Neural cell (in vitro differentiated cells): ENCODE measurements at regions not wholly inside any gene's neighbourhood (a gene's known extent, or its start where the extent isn't known, plus 50 kb on each side); places are given as distances from the start of the nearest gene placed in this dataset.

Experiments used
- H2AFZ ChIP-seq: fragments of 200-600, 300-800 bp; sonication (generic), shearing (Covaris generic); 2 replicates; pipeline ENCODE4 v1.6.0; 2014; ENCODE audit warnings: low read depth, mild to moderate bottlenecking, antibody characterized with exemption, low read length, moderate library complexity
- H3F3A ChIP-seq: fragments of 200-600 bp; shearing (Covaris generic); 2 replicates; pipeline ENCODE4 v1.6.1; 2016; ENCODE audit warnings: mild to moderate bottlenecking, moderate library complexity, mixed read lengths, antibody characterized with exemption, low read length; ENCODE audit not compliant: insufficient read depth, poor library complexity, severe bottlenecking
- H3K27ac ChIP-seq: fragments of 200-600, 300-800 bp; sonication (generic), shearing (Covaris generic); 2 replicates; pipeline ENCODE4 v1.5.1; 2014; ENCODE audit warnings: mild to moderate bottlenecking, low read length, moderate library complexity
- H3K27me3 ChIP-seq: fragments of 300-800, 200-600 bp; sonication (generic), shearing (Covaris generic); 2 replicates; pipeline ENCODE4 v1.6.0; 2014; ENCODE audit warnings: mild to moderate bottlenecking, low read depth, low read length, moderate library complexity; ENCODE audit not compliant: insufficient read depth
- H3K36me3 ChIP-seq: fragments of 300-800, 200-600 bp; sonication (generic), shearing (Covaris generic); 2 replicates; pipeline ENCODE4 v1.5.1; 2014; ENCODE audit warnings: mild to moderate bottlenecking, antibody characterized with exemption, low read length, moderate library complexity; ENCODE audit not compliant: insufficient read depth
- H3K4me2 ChIP-seq: fragments of 300-800, 200-600 bp; sonication (generic), shearing (Covaris generic); 2 replicates; pipeline ENCODE4 v1.6.0; 2014; ENCODE audit warnings: mild to moderate bottlenecking, low read length
- H3K4me3 ChIP-seq: fragments of 300-800, 200-600 bp; sonication (generic), shearing (Covaris generic); 2 replicates; pipeline ENCODE4 v1.5.1; 2014; ENCODE audit warnings: mild to moderate bottlenecking, low read length, moderate library complexity
- H3K79me2 ChIP-seq: fragments of 200-600 bp; shearing (Covaris generic); replicated peaks from 2 replicates; pipeline ENCODE4 v1.6.0; 2014; ENCODE audit warnings: mild to moderate bottlenecking, low read length, moderate library complexity; ENCODE audit not compliant: insufficient read depth
- H3K9ac ChIP-seq: fragments of 300-800, 200-600 bp; sonication (generic), shearing (Covaris generic); 2 replicates; pipeline ENCODE4 v1.6.1; 2016; ENCODE audit warnings: mild to moderate bottlenecking, low read length, mixed read lengths
- H3K9me2 ChIP-seq: fragments of 200-600 bp; shearing (Covaris generic); 2 replicates; pipeline ENCODE4 v1.6.1; 2016; ENCODE audit warnings: mild to moderate bottlenecking, low read length, mixed read lengths; ENCODE audit not compliant: insufficient read depth
- H3K9me3 ChIP-seq: fragments of 200-600, 300-800 bp; sonication (generic), shearing (Covaris generic); 2 replicates; pipeline ENCODE4 v1.6.1; 2016; ENCODE audit warnings: mild to moderate bottlenecking, mixed run types, low read length, moderate library complexity, mixed read lengths
- H4K20me1 ChIP-seq: fragments of 200-600 bp; shearing (Covaris generic); 2 replicates; pipeline ENCODE4 v1.6.1; 2016; ENCODE audit warnings: mild to moderate bottlenecking, mixed run types; ENCODE audit not compliant: insufficient read depth
- EP300 ChIP-seq: fragments of 450-650 bp; conservative IDR thresholded peaks from 2 replicates; pipeline ENCODE4 v1.6.1; 2014; ENCODE audit warnings: antibody characterized with exemption, mild to moderate bottlenecking, moderate library complexity; ENCODE audit not compliant: poor library complexity, severe bottlenecking
- EZH2 ChIP-seq: fragments of 200-600, 300-800 bp; shearing (Covaris generic), sonication (generic); IDR thresholded peaks from 2 replicates; pipeline ENCODE4 v1.6.1; 2014; ENCODE audit warnings: antibody characterized with exemption, low read length, borderline replicate concordance, mild to moderate bottlenecking; ENCODE audit not compliant: insufficient read depth, poor library complexity, severe bottlenecking
- MXI1 ChIP-seq: fragments of 450-650 bp; conservative IDR thresholded peaks from 2 replicates; pipeline ENCODE4 v1.6.1; 2014; ENCODE audit warnings: antibody characterized with exemption, mild to moderate bottlenecking; ENCODE audit not compliant: poor library complexity, severe bottlenecking
- POLR2AphosphoS5 ChIP-seq: IDR thresholded peaks from 2 replicates; pipeline ENCODE4 v1.6.1; 2012
- RAD21 ChIP-seq: fragments of 450-650 bp; conservative IDR thresholded peaks from 2 replicates; pipeline ENCODE4 v1.6.1; 2014; ENCODE audit warnings: antibody characterized with exemption, mild to moderate bottlenecking, moderate library complexity
- SMC3 ChIP-seq: fragments of 450-650 bp; conservative IDR thresholded peaks from 2 replicates; pipeline ENCODE4 v1.6.1; 2014; ENCODE audit warnings: antibody characterized with exemption, mild to moderate bottlenecking, moderate library complexity; ENCODE audit not compliant: poor library complexity
- TAF1 ChIP-seq: IDR thresholded peaks from 2 replicates; pipeline ENCODE4 v1.6.1; 2012; ENCODE audit warnings: low read depth
- TF ChIP-seq, protein P1 (sequence below): fragments of 450-650 bp; IDR thresholded peaks from 2 replicates; pipeline ENCODE4 v1.5.1; 2014; ENCODE audit warnings: antibody characterized with exemption, mild to moderate bottlenecking, moderate library complexity; ENCODE audit not compliant: poor library complexity, severe bottlenecking
- TF ChIP-seq, protein P2 (sequence below): IDR thresholded peaks from 2 replicates; pipeline ENCODE4 v1.6.1; 2012; ENCODE audit warnings: borderline replicate concordance

DNA sequence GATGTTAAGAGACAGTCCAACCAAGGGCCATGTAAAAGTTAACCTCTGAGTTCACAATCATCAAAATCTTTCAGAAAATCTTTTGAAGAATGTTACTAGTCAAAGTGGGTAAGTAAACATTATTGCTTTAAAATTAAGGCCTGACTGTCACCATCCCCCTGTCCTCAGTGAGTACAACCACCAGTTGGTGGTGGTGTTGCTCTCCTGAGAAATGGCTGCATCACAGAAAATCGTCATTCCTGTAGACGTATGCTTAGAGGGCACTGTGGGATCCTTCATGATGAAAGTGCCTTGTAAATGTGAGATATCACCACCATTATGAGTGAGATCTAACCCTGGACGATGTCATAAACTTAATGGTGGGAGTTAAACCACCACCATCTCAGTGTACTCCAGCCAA lies 451.2 kb downstream of the RPS29 start:
- H3K4me2 ChIP-seq, result no peak overlapping the region
- no peak overlapping the region for H3K27ac ChIP-seq
- no peaks in the 10 kb centered on the region for H3K9me3 ChIP-seq
- no peaks in the 10 kb centered on the region for H4K20me1 ChIP-seq
- H3K27me3 ChIP-seq, result no peaks in the 10 kb centered on the region
- H2AFZ ChIP-seq, result no peak overlapping the region
- H3F3A ChIP-seq, result no peaks in the 10 kb centered on the region
- H3K79me2 ChIP-seq, result no peaks in the 10 kb centered on the region
- H3K36me3 ChIP-seq, result no peaks in the 10 kb centered on the region
- TF ChIP-seq SMC3 (no peak), RAD21 (no peak), POLR2AphosphoS5 (no peak), EP300 (no peak), EZH2 (no peak), TAF1 (no peak), MXI1 (no peak)
- TF ChIP-seq, protein P1, sequence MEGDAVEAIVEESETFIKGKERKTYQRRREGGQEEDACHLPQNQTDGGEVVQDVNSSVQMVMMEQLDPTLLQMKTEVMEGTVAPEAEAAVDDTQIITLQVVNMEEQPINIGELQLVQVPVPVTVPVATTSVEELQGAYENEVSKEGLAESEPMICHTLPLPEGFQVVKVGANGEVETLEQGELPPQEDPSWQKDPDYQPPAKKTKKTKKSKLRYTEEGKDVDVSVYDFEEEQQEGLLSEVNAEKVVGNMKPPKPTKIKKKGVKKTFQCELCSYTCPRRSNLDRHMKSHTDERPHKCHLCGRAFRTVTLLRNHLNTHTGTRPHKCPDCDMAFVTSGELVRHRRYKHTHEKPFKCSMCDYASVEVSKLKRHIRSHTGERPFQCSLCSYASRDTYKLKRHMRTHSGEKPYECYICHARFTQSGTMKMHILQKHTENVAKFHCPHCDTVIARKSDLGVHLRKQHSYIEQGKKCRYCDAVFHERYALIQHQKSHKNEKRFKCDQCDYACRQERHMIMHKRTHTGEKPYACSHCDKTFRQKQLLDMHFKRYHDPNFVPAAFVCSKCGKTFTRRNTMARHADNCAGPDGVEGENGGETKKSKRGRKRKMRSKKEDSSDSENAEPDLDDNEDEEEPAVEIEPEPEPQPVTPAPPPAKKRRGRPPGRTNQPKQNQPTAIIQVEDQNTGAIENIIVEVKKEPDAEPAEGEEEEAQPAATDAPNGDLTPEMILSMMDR, result no peak
- TF ChIP-seq, protein P2, sequence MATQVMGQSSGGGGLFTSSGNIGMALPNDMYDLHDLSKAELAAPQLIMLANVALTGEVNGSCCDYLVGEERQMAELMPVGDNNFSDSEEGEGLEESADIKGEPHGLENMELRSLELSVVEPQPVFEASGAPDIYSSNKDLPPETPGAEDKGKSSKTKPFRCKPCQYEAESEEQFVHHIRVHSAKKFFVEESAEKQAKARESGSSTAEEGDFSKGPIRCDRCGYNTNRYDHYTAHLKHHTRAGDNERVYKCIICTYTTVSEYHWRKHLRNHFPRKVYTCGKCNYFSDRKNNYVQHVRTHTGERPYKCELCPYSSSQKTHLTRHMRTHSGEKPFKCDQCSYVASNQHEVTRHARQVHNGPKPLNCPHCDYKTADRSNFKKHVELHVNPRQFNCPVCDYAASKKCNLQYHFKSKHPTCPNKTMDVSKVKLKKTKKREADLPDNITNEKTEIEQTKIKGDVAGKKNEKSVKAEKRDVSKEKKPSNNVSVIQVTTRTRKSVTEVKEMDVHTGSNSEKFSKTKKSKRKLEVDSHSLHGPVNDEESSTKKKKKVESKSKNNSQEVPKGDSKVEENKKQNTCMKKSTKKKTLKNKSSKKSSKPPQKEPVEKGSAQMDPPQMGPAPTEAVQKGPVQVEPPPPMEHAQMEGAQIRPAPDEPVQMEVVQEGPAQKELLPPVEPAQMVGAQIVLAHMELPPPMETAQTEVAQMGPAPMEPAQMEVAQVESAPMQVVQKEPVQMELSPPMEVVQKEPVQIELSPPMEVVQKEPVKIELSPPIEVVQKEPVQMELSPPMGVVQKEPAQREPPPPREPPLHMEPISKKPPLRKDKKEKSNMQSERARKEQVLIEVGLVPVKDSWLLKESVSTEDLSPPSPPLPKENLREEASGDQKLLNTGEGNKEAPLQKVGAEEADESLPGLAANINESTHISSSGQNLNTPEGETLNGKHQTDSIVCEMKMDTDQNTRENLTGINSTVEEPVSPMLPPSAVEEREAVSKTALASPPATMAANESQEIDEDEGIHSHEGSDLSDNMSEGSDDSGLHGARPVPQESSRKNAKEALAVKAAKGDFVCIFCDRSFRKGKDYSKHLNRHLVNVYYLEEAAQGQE, result no peak
- H3K4me3 ChIP-seq, result no peak overlapping the region
- H3K9ac ChIP-seq, result no peak overlapping the region
- no peaks in the 10 kb centered on the region for H3K9me2 ChIP-seq

DNA sequence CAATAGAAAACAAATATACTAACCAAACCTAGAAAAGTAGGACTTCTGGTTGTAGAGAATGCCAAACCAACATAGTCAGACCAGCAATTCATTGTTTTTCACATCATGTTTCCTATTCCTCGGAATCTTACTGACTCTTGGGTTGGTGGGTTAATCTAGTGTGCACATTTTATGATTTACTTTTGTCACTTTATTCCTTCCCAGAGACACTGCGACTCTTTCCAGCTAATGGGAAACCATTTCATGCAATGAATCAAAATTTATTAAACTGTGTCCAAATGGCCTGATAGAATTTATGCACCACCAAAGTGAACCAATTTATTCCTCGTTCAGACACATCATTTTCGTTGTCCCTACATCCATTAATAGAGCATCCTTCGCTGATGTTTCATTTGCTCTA lies 464.9 kb downstream of the RPS29 start:
- Histone ChIP-seq H3K27me3 (no peaks in the 10 kb centered on the region), H3K9me3 (no peaks in the 10 kb centered on the region), H3K36me3 (no peaks in the 10 kb centered on the region), H3K27ac (no peak overlapping the region), H3K4me2 (no peak overlapping the region), H3K79me2 (no peaks in the 10 kb centered on the region), H4K20me1 (no peaks in the 10 kb centered on the region), H3K9me2 (no peaks in the 10 kb centered on the region), H3K9ac (no peak overlapping the region), H2AFZ (no peak overlapping the region), H3F3A (no peaks in the 10 kb centered on the region), H3K4me3 (no peak overlapping the region)
- no peak for TF ChIP-seq EP300
- TF ChIP-seq, protein P1, result no peak
- no peak for TF ChIP-seq RAD21
- TF ChIP-seq MXI1, result no peak
- no peak for TF ChIP-seq TAF1
- TF ChIP-seq SMC3, result no peak
- TF ChIP-seq POLR2AphosphoS5, result no peak
- TF ChIP-seq, protein P2, result no peak
- no peak for TF ChIP-seq EZH2
